Skin epidermis (tissue), 12 donors: ENCODE measurements at regions not wholly inside any gene's neighbourhood (a gene's known extent, or its start where the extent isn't known, plus 50 kb on each side); places are given as distances from the start of the nearest gene placed in this dataset.
"Not testable (repeated sequence)": the region's sequence is repeated elsewhere in the genome, so short reads cannot be mapped to it uniquely, and the experiment has no call there.

ENCODE experiments used
- H3K27ac ChIP-seq, 21 experiments: fragments of 200-600 bp; sonication (generic) in 11 of 21; one replicate each; pipeline ENCODE4 v1.5.0; 2020; ENCODE audit warnings: mild to moderate bottlenecking in 3 of 21, inconsistent platforms in 2 of 21, moderate library complexity in 2 of 21
- H3K4me3 ChIP-seq, 7 experiments: fragments of 200-600 bp; sonication (generic) in 2 of 7; one replicate each; pipeline ENCODE4 v1.5.0; 2020; ENCODE audit warnings: inconsistent platforms in 2 of 7, mild to moderate bottlenecking in 2 of 7, moderate library complexity in 1 of 7

- Histone ChIP-seq H3K27ac (no peak overlapping the region), H3K4me3 (no peak overlapping the region)
These were observed 452.0 kb downstream of the EPHA7 start for GRCh38 chr6:92967362-92967761.

GRCh38 chr6:92962846-92963245 lies 456.5 kb downstream of the EPHA7 start:
- H3K27ac ChIP-seq: no peak overlapping the region

GRCh38 chr6:92952111-92952510 lies 467.2 kb downstream of the EPHA7 start:
- not testable (repeated sequence) for H3K27ac ChIP-seq, H3K4me3 ChIP-seq

More at GRCh38 chr6:92962846-92963245, 456.5 kb downstream of the EPHA7 start:
- H3K4me3 ChIP-seq: no peak overlapping the region

- Histone ChIP-seq H3K4me3 (no peak overlapping the region), H3K27ac (no peak overlapping the region)
These were observed 473.6 kb downstream of the EPHA7 start for GRCh38 chr6:92945799-92946198.

GRCh38 chr6:92944132-92944531 lies 475.2 kb downstream of the EPHA7 start:
- Histone ChIP-seq H3K27ac (no peak overlapping the region), H3K4me3 (no peak overlapping the region)

GRCh38 chr6:92942549-92942948 lies 476.8 kb downstream of the EPHA7 start:
- Histone ChIP-seq H3K4me3 (no peak overlapping the region), H3K27ac (no peak overlapping the region)

GRCh38 chr6:92934625-92935024 lies 484.7 kb downstream of the EPHA7 start:
- H3K4me3 ChIP-seq: no peak overlapping the region

GRCh38 chr6:92930171-92930570 lies 489.2 kb downstream of the EPHA7 start:
- no peak overlapping the region for H3K27ac ChIP-seq
- H3K4me3 ChIP-seq: no peak overlapping the region

More at GRCh38 chr6:92934625-92935024, 484.7 kb downstream of the EPHA7 start:
- no peak overlapping the region for H3K27ac ChIP-seq

- H3K27ac ChIP-seq: no peak overlapping the region
These were observed 497.0 kb downstream of the EPHA7 start for GRCh38 chr6:92922216-92922806.

GRCh38 chr6:92915466-92915865 lies 503.9 kb downstream of the EPHA7 start:
- H3K4me3 ChIP-seq: no peak overlapping the region
- H3K27ac ChIP-seq: no peak overlapping the region

More at GRCh38 chr6:92922216-92922806, 497.0 kb downstream of the EPHA7 start:
- H3K4me3 ChIP-seq: no peak overlapping the region

GRCh38 chr6:92911301-92911700 lies 508.1 kb downstream of the EPHA7 start:
- no peak overlapping the region for H3K4me3 ChIP-seq
- H3K27ac ChIP-seq: no peak overlapping the region

- Histone ChIP-seq H3K27ac (no peak overlapping the region), H3K4me3 (no peak overlapping the region)
These were observed 508.7 kb downstream of the EPHA7 start for GRCh38 chr6:92910646-92911045.

GRCh38 chr6:92906385-92906784 lies 513.0 kb downstream of the EPHA7 start:
- no peak overlapping the region for H3K4me3 ChIP-seq
- no peak overlapping the region for H3K27ac ChIP-seq

- Histone ChIP-seq H3K4me3 (no peak overlapping the region), H3K27ac (no peak overlapping the region)
These were observed 525.6 kb downstream of the EPHA7 start for GRCh38 chr6:92893741-92894140.

GRCh38 chr6:92892626-92893170 lies 526.7 kb downstream of the EPHA7 start:
- Histone ChIP-seq H3K4me3 (no peak overlapping the region), H3K27ac (no peak overlapping the region)

- Histone ChIP-seq H3K27ac (no peak overlapping the region), H3K4me3 (no peak overlapping the region)
These were observed 531.0 kb downstream of the EPHA7 start for GRCh38 chr6:92888316-92888715.

GRCh38 chr6:92887871-92888270 lies 531.5 kb downstream of the EPHA7 start:
- no peak overlapping the region for H3K27ac ChIP-seq
- H3K4me3 ChIP-seq: no peak overlapping the region

GRCh38 chr6:92879526-92879925 lies 539.8 kb downstream of the EPHA7 start:
- no peak overlapping the region for H3K27ac ChIP-seq
- no peak overlapping the region for H3K4me3 ChIP-seq

GRCh38 chr6:92864966-92865555 lies 554.3 kb downstream of the EPHA7 start:
- Histone ChIP-seq H3K27ac (no peak overlapping the region), H3K4me3 (no peak overlapping the region)

GRCh38 chr6:92849636-92850035 lies 569.7 kb downstream of the EPHA7 start:
- H3K4me3 ChIP-seq: no peak overlapping the region

GRCh38 chr6:92848901-92849300 lies 570.5 kb downstream of the EPHA7 start:
- no peak overlapping the region for H3K27ac ChIP-seq
- H3K4me3 ChIP-seq: no peak overlapping the region

More at GRCh38 chr6:92849636-92850035, 569.7 kb downstream of the EPHA7 start:
- H3K27ac ChIP-seq: no peak overlapping the region
